ENCODE measurements at regions not wholly inside any gene's neighbourhood (a gene's known extent, or its start where the extent isn't known, plus 50 kb on each side); places are given as distances from the start of the nearest gene placed in this dataset.

DNA sequence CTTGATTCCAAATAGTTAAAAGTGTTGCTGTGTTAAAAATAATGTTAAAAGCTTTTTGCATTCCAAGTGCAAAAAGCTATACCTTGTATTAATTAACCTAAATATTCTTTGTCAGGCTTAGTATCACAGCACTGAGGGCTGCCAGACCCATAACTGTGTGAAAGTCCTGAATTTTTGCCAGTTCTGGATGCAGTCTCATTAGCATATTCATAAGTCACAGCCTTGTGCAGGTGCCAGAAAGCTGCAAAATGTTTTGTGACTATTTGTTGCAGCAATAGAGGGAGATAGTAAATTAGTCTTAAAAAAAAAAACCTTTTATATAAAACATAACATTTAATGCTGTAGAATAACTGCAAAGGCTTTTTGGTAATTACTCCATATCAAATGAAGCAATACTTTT lies 56.6 kb downstream of the SLITRK1 start:
- 0 out of 2 replicates have a peak, but pooled peaks cover 4% of the 10 kb centered on the region for H3K4me1 ChIP-seq
- no peaks in the 10 kb centered on the region for H3K36me3 ChIP-seq
- H3K27ac ChIP-seq = no peak overlapping the region
- no peaks in the 10 kb centered on the region for H3K27me3 ChIP-seq
- no peaks in the 10 kb centered on the region for H3K9me3 ChIP-seq (replicated peaks)
- no peak for DNase-seq
- H3K4me3 ChIP-seq = no peak overlapping the region

DNA sequence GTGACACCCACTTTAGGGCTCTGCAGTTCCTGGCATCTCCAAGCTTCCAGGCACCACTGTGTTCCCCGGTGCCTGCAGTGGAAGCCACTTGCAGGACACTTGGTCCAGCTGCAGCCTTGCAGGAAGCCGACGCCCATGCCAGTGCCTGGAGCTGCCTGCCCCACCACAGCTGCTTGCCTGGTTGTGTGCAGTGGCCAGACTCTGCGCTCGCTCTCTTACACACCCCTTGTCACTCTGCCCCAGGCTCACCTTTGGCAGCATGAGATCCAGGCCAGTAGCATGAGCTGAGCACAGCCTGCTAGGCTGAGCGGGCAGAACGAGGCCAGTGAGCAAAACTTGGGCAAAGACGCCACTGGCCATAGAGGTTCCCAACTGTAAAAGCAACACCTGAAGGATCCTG lies 57.7 kb downstream of the SLITRK1 start:
- no peaks in the 10 kb centered on the region for H3K27me3 ChIP-seq
- 0 out of 2 replicates have a peak, but pooled peaks cover 4% of the 10 kb centered on the region for H3K4me1 ChIP-seq
- no peaks in the 10 kb centered on the region for H3K9me3 ChIP-seq (replicated peaks)
- no peak overlapping the region for H3K4me3 ChIP-seq
- H3K27ac ChIP-seq = no peak overlapping the region
- DNase-seq = no peak
- no peaks in the 10 kb centered on the region for H3K36me3 ChIP-seq

- 0 out of 2 replicates have a peak, but pooled peaks cover 4% of the 10 kb centered on the region for H3K4me1 ChIP-seq
- H3K9me3 ChIP-seq (replicated peaks) = no peaks in the 10 kb centered on the region
- H3K36me3 ChIP-seq = no peaks in the 10 kb centered on the region
- DNase-seq = no peak
- H3K4me3 ChIP-seq = no peak overlapping the region
- no peak overlapping the region for H3K27ac ChIP-seq
- no peaks in the 10 kb centered on the region for H3K27me3 ChIP-seq
Measured at GRCh38 chr13:83824120-83824519, 58.2 kb downstream of the SLITRK1 start.

- Histone ChIP-seq H3K9me3 (replicated peaks) (no peaks in the 10 kb centered on the region), H3K4me1 (no peaks in the 10 kb centered on the region), H3K36me3 (no peaks in the 10 kb centered on the region), H3K4me3 (no peak overlapping the region), H3K27ac (no peak overlapping the region), H3K27me3 (no peaks in the 10 kb centered on the region)
- DNase-seq = no peak
Measured at GRCh38 chr13:83819611-83820010, 62.7 kb downstream of the SLITRK1 start.

GRCh38 chr13:83819156-83819555 lies 63.1 kb downstream of the SLITRK1 start:
- DNase-seq = no peak
- no peaks in the 10 kb centered on the region for H3K27me3 ChIP-seq
- H3K9me3 ChIP-seq (replicated peaks) = no peaks in the 10 kb centered on the region
- H3K4me3 ChIP-seq = no peak overlapping the region
- H3K27ac ChIP-seq = no peak overlapping the region
- no peaks in the 10 kb centered on the region for H3K36me3 ChIP-seq
- H3K4me1 ChIP-seq = no peaks in the 10 kb centered on the region

GRCh38 chr13:83816081-83816480 lies 66.2 kb downstream of the SLITRK1 start:
- no peak for DNase-seq
- no peaks in the 10 kb centered on the region for H3K27me3 ChIP-seq
- no peaks in the 10 kb centered on the region for H3K4me1 ChIP-seq
- no peaks in the 10 kb centered on the region for H3K9me3 ChIP-seq (replicated peaks)
- H3K36me3 ChIP-seq = no peaks in the 10 kb centered on the region
- H3K27ac ChIP-seq = no peak overlapping the region
- no peak overlapping the region for H3K4me3 ChIP-seq

GRCh38 chr13:83815598-83815997 lies 66.7 kb downstream of the SLITRK1 start:
- Histone ChIP-seq H3K27me3 (no peaks in the 10 kb centered on the region), H3K9me3 (replicated peaks) (no peaks in the 10 kb centered on the region), H3K4me1 (no peaks in the 10 kb centered on the region), H3K4me3 (no peak overlapping the region), H3K36me3 (no peaks in the 10 kb centered on the region), H3K27ac (no peak overlapping the region)
- no peak for DNase-seq

GRCh38 chr13:83810136-83810535 lies 72.1 kb downstream of the SLITRK1 start:
- Histone ChIP-seq H3K9me3 (replicated peaks) (no peaks in the 10 kb centered on the region), H3K36me3 (no peaks in the 10 kb centered on the region), H3K4me1 (no peaks in the 10 kb centered on the region), H3K27me3 (no peaks in the 10 kb centered on the region), H3K27ac (no peak overlapping the region), H3K4me3 (no peak overlapping the region)
- no peak for DNase-seq

GRCh38 chr13:83804356-83804962 lies 77.8 kb downstream of the SLITRK1 start:
- no peak for DNase-seq
- Histone ChIP-seq H3K27me3 (no peaks in the 10 kb centered on the region), H3K4me1 (no peaks in the 10 kb centered on the region), H3K9me3 (replicated peaks) (no peaks in the 10 kb centered on the region), H3K36me3 (no peaks in the 10 kb centered on the region), H3K4me3 (no peak overlapping the region), H3K27ac (no peak overlapping the region)

- Histone ChIP-seq H3K4me3 (no peak overlapping the region), H3K27me3 (no peaks in the 10 kb centered on the region), H3K4me1 (no peaks in the 10 kb centered on the region), H3K9me3 (replicated peaks) (no peaks in the 10 kb centered on the region), H3K27ac (no peak overlapping the region), H3K36me3 (no peaks in the 10 kb centered on the region)
- DNase-seq = no peak
Measured at GRCh38 chr13:83798731-83799130, 83.5 kb downstream of the SLITRK1 start.

DNA sequence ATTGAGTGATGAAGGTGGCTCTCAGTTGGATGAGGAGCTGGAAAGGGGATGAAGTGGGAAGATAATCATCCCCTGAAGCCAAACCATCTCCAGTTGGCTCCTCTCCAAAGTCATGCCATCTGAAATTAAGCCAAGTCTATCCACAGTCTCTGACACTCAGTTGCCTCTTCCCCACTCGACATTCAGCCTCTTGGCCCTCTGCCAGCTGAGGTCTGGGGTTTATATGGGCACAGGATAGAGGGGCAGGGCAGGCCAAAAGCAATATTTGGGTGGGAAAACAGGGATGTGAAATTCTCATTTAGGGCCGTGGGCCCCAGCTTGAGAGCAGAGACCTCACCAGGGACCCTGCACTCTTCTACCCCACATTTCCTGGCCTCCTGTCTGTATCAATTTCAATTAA lies 85.9 kb downstream of the SLITRK1 start:
- DNase-seq = peak in 1 of 2 experiments; percentile 20

DNA sequence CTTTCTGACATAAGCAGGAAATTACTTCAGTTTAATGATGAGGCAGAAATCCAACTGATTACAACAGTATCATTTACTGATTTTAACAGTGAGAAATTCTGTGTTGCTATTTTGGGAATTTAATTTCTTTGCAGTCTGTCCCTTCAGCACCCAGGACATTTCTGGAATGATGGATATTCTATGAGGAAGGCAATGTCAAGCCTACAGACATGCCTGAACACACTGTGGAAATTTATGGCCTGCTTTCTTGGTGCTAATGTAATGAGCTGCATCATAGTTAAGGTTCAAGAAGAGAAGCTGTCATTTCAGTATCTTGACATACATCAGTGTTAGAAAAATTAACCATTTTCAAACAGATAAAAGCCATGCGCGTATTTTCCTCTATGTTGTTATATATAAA lies 87.7 kb downstream of the SLITRK1 start:
- Histone ChIP-seq H3K9me3 (replicated peaks) (no peaks in the 10 kb centered on the region), H3K4me1 (no peaks in the 10 kb centered on the region), H3K27me3 (no peaks in the 10 kb centered on the region), H3K36me3 (no peaks in the 10 kb centered on the region), H3K27ac (no peak overlapping the region), H3K4me3 (no peak overlapping the region)
- no peak for DNase-seq

More for the DNA sequence above, 85.9 kb downstream of the SLITRK1 start:
- Histone ChIP-seq H3K27me3 (no peaks in the 10 kb centered on the region), H3K4me1 (no peaks in the 10 kb centered on the region), H3K4me3 (no peak overlapping the region), H3K36me3 (no peaks in the 10 kb centered on the region), H3K9me3 (replicated peaks) (no peaks in the 10 kb centered on the region), H3K27ac (no peak overlapping the region)

DNA sequence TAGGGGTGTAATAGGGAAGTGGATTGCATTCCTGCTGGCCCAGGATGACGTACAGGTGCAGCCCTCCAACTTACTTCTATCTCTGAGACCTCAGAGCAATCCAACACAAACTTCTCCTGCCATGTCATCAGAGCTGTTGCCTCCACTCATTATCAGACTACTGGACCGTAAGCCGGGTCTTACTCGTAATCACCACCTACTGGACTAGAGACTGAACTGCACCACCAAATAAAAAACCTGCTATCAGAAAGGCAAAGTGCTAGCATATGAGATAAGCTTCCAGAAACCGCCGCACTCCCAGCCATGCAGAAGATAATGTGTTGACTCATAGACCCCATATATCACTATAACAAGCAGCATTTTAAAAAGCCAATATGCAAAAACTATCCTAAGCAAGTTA lies 102.0 kb downstream of the SLITRK1 start:
- DNase-seq = peak; percentile 13 to 39

GRCh38 chr13:83773961-83774360 lies 108.3 kb downstream of the SLITRK1 start:
- Histone ChIP-seq H3K27ac (no peak overlapping the region), H3K4me3 (no peak overlapping the region), H3K27me3 (no peaks in the 10 kb centered on the region), H3K9me3 (replicated peaks) (no peaks in the 10 kb centered on the region), H3K36me3 (no peaks in the 10 kb centered on the region), H3K4me1 (no peaks in the 10 kb centered on the region)
- no peak for DNase-seq

More for the DNA sequence above, 102.0 kb downstream of the SLITRK1 start:
- Histone ChIP-seq H3K4me1 (no peaks in the 10 kb centered on the region), H3K27ac (no peak overlapping the region), H3K9me3 (replicated peaks) (no peaks in the 10 kb centered on the region), H3K36me3 (no peaks in the 10 kb centered on the region), H3K4me3 (no peak overlapping the region), H3K27me3 (no peaks in the 10 kb centered on the region)

GRCh38 chr13:83765796-83766195 lies 116.5 kb downstream of the SLITRK1 start:
- H3K9me3 ChIP-seq (replicated peaks) = no peaks in the 10 kb centered on the region
- H3K4me3 ChIP-seq = no peak overlapping the region
- H3K36me3 ChIP-seq = no peaks in the 10 kb centered on the region
- H3K27ac ChIP-seq = no peak overlapping the region
- DNase-seq = peak; percentile 4 to 53
- H3K27me3 ChIP-seq = no peaks in the 10 kb centered on the region
- H3K4me1 ChIP-seq = no peaks in the 10 kb centered on the region

- Histone ChIP-seq H3K27ac (no peak overlapping the region), H3K4me1 (no peaks in the 10 kb centered on the region), H3K27me3 (no peaks in the 10 kb centered on the region), H3K36me3 (no peaks in the 10 kb centered on the region), H3K4me3 (no peak overlapping the region), H3K9me3 (replicated peaks) (no peaks in the 10 kb centered on the region)
- DNase-seq = no peak
Measured at GRCh38 chr13:83761631-83762030, 120.6 kb downstream of the SLITRK1 start.
